HG02840 (cell line): ENCODE measurements at regions not wholly inside any gene's neighbourhood (a gene's known extent, or its start where the extent isn't known, plus 50 kb on each side); places are given as distances from the start of the nearest gene placed in this dataset.

Experiments used
- ATAC-seq: cut with Tn5 transposase; IDR thresholded peaks from one replicate; pipeline ENCODE4 v1.9.1; 2021; ENCODE audit warnings: mild to moderate bottlenecking, moderate library complexity, moderate number of reproducible peaks; ENCODE audit not compliant: unreplicated experiment, low FRiP score

- no peak for ATAC-seq
These were observed 58.1 kb upstream of the PROK2 start for GRCh38 chr3:71843071-71843470.

- ATAC-seq = no peak
These were observed 53.5 kb upstream of the PROK2 start for GRCh38 chr3:71838406-71838805.
